Memory B cell (primary cell): ENCODE measurements at regions not wholly inside any gene's neighbourhood (a gene's known extent, or its start where the extent isn't known, plus 50 kb on each side); places are given as distances from the start of the nearest gene placed in this dataset.

Experiments
- ATAC-seq: fragments of 150-1000 bp; cut with Tn5 transposase; 2 replicates; pipeline ENCODE4 v1.10.0; 2021; ENCODE audit warnings: low read depth, mild to moderate bottlenecking, moderate library complexity
- DNase-seq, 2 donors: peaks; one replicate each; pipeline ENCODE4 v3.0.0; 2022; ENCODE audit warnings: low spot score in 2 of 2
- H3K27ac Mint-ChIP-seq: one replicate; pipeline ENCODE4 v1.8.0; 2022; ENCODE audit warnings: mild to moderate bottlenecking, moderate library complexity, mixed read lengths
- H3K27me3 Mint-ChIP-seq: one replicate; pipeline ENCODE4 v1.8.0; 2022; ENCODE audit warnings: mixed read lengths
- H3K36me3 Mint-ChIP-seq: one replicate; pipeline ENCODE4 v1.8.0; 2022; ENCODE audit warnings: mild to moderate bottlenecking, mixed read lengths
- H3K4me1 Mint-ChIP-seq: one replicate; pipeline ENCODE4 v1.8.0; 2022; ENCODE audit warnings: mixed read lengths
- H3K4me3 Mint-ChIP-seq: one replicate; pipeline ENCODE4 v1.8.0; 2022; ENCODE audit warnings: mild to moderate bottlenecking, moderate library complexity, mixed read lengths
- H3K9me3 Mint-ChIP-seq: one replicate; pipeline ENCODE4 v1.8.0; 2022; ENCODE audit warnings: mixed read lengths

- H3K4me3 Mint-ChIP-seq = no peak overlapping the region
- H3K27me3 Mint-ChIP-seq = no peaks in the 10 kb centered on the region
- no peaks in the 10 kb centered on the region for H3K4me1 Mint-ChIP-seq
- H3K27ac Mint-ChIP-seq = no peak overlapping the region
- peaks cover 3% of the 10 kb centered on the region for H3K9me3 Mint-ChIP-seq
- H3K36me3 Mint-ChIP-seq = no peaks in the 10 kb centered on the region
- DNase-seq = no peak
- no peak for ATAC-seq
Observed at GRCh38 chr1:234710936-234711724, 101.2 kb upstream of the IRF2BP2 start.

GRCh38 chr1:234710381-234710780 is 100.4 kb upstream of the IRF2BP2 start:
- H3K4me3 Mint-ChIP-seq = no peak overlapping the region
- no peak overlapping the region for H3K27ac Mint-ChIP-seq
- H3K4me1 Mint-ChIP-seq = no peaks in the 10 kb centered on the region
- ATAC-seq (no peak), DNase-seq (no peak)
- no peaks in the 10 kb centered on the region for H3K36me3 Mint-ChIP-seq
- no peaks in the 10 kb centered on the region for H3K27me3 Mint-ChIP-seq
- H3K9me3 Mint-ChIP-seq = peaks cover 3% of the 10 kb centered on the region

GRCh38 chr1:234709473-234710228 is 99.7 kb upstream of the IRF2BP2 start:
- no peaks in the 10 kb centered on the region for H3K27me3 Mint-ChIP-seq
- H3K4me1 Mint-ChIP-seq = no peaks in the 10 kb centered on the region
- no peak overlapping the region for H3K4me3 Mint-ChIP-seq
- no peak overlapping the region for H3K27ac Mint-ChIP-seq
- H3K9me3 Mint-ChIP-seq = peaks cover 3% of the 10 kb centered on the region
- no peak for ATAC-seq
- H3K36me3 Mint-ChIP-seq = no peaks in the 10 kb centered on the region
- no peak for DNase-seq

GRCh38 chr1:234708700-234709395 is 98.9 kb upstream of the IRF2BP2 start:
- Mint-ChIP-seq H3K36me3 (no peaks in the 10 kb centered on the region), H3K4me3 (no peak overlapping the region), H3K9me3 (peaks cover 3% of the 10 kb centered on the region), H3K4me1 (no peaks in the 10 kb centered on the region), H3K27me3 (no peaks in the 10 kb centered on the region), H3K27ac (no peak overlapping the region)
- ATAC-seq (no peak), DNase-seq (no peak)

GRCh38 chr1:234707641-234708040 is 97.7 kb upstream of the IRF2BP2 start:
- no peak for DNase-seq
- Mint-ChIP-seq H3K9me3 (peaks cover 3% of the 10 kb centered on the region), H3K27me3 (no peaks in the 10 kb centered on the region), H3K36me3 (no peaks in the 10 kb centered on the region), H3K27ac (no peak overlapping the region), H3K4me3 (no peak overlapping the region), H3K4me1 (no peaks in the 10 kb centered on the region)
- ATAC-seq = no peak

- H3K27ac Mint-ChIP-seq = no peak overlapping the region
- H3K36me3 Mint-ChIP-seq = no peaks in the 10 kb centered on the region
- DNase-seq = no peak
- no peaks in the 10 kb centered on the region for H3K27me3 Mint-ChIP-seq
- ATAC-seq = no peak
- no peaks in the 10 kb centered on the region for H3K4me1 Mint-ChIP-seq
- peaks cover 3% of the 10 kb centered on the region for H3K9me3 Mint-ChIP-seq
- no peak overlapping the region for H3K4me3 Mint-ChIP-seq
Observed at GRCh38 chr1:234706931-234707330, 97.0 kb upstream of the IRF2BP2 start.

- Mint-ChIP-seq H3K4me3 (no peak overlapping the region), H3K27me3 (no peaks in the 10 kb centered on the region), H3K9me3 (peaks cover 3% of the 10 kb centered on the region), H3K4me1 (no peaks in the 10 kb centered on the region), H3K36me3 (no peaks in the 10 kb centered on the region), H3K27ac (no peak overlapping the region)
- DNase-seq (no peak), ATAC-seq (no peak)
Observed at GRCh38 chr1:234706199-234706598, 96.2 kb upstream of the IRF2BP2 start.

GRCh38 chr1:234705615-234706014 is 95.6 kb upstream of the IRF2BP2 start:
- no peak for DNase-seq

GRCh38 chr1:234704106-234704887 is 94.3 kb upstream of the IRF2BP2 start:
- no peak for ATAC-seq
- peaks cover 2% of the 10 kb centered on the region for H3K4me1 Mint-ChIP-seq
- no peak overlapping the region for H3K27ac Mint-ChIP-seq
- H3K9me3 Mint-ChIP-seq = peaks cover 3% of the 10 kb centered on the region
- no peak for DNase-seq
- no peaks in the 10 kb centered on the region for H3K36me3 Mint-ChIP-seq
- H3K27me3 Mint-ChIP-seq = peaks cover 2% of the 10 kb centered on the region
- H3K4me3 Mint-ChIP-seq = no peak overlapping the region

More at GRCh38 chr1:234705615-234706014, 95.6 kb upstream of the IRF2BP2 start:
- H3K4me3 Mint-ChIP-seq = no peak overlapping the region
- H3K27me3 Mint-ChIP-seq = no peaks in the 10 kb centered on the region
- H3K27ac Mint-ChIP-seq = no peak overlapping the region
- no peaks in the 10 kb centered on the region for H3K4me1 Mint-ChIP-seq
- H3K9me3 Mint-ChIP-seq = peaks cover 3% of the 10 kb centered on the region
- no peak for ATAC-seq
- no peaks in the 10 kb centered on the region for H3K36me3 Mint-ChIP-seq

- Mint-ChIP-seq H3K27ac (no peak overlapping the region), H3K36me3 (no peaks in the 10 kb centered on the region), H3K4me1 (peaks cover 2% of the 10 kb centered on the region), H3K4me3 (no peak overlapping the region), H3K27me3 (peaks cover 4% of the 10 kb centered on the region), H3K9me3 (no peaks in the 10 kb centered on the region)
- ATAC-seq (no peak), DNase-seq (no peak)
Observed at GRCh38 chr1:234702342-234703000, 92.5 kb upstream of the IRF2BP2 start.

GRCh38 chr1:234701737-234702341 is 91.9 kb upstream of the IRF2BP2 start:
- Mint-ChIP-seq H3K36me3 (no peaks in the 10 kb centered on the region), H3K4me3 (no peak overlapping the region), H3K4me1 (peaks cover 2% of the 10 kb centered on the region), H3K27me3 (peaks cover 4% of the 10 kb centered on the region), H3K9me3 (no peaks in the 10 kb centered on the region), H3K27ac (no peak overlapping the region)
- DNase-seq (no peak), ATAC-seq (no peak)

GRCh38 chr1:234699795-234700665 is 90.1 kb upstream of the IRF2BP2 start:
- H3K4me3 Mint-ChIP-seq = no peak overlapping the region
- no peak overlapping the region for H3K27ac Mint-ChIP-seq
- peaks cover 4% of the 10 kb centered on the region for H3K27me3 Mint-ChIP-seq
- H3K36me3 Mint-ChIP-seq = no peaks in the 10 kb centered on the region
- DNase-seq = no peak
- H3K9me3 Mint-ChIP-seq = no peaks in the 10 kb centered on the region
- no peak for ATAC-seq
- peaks cover 6% of the 10 kb centered on the region for H3K4me1 Mint-ChIP-seq
